ENCODE measurements at regions not wholly inside any gene's neighbourhood (a gene's known extent, or its start where the extent isn't known, plus 50 kb on each side); places are given as distances from the start of the nearest gene placed in this dataset.
A peak's percentile ranks its signal among the peaks of the same experiment; 100 is the strongest.

GRCh38 chr2:203813684-203814083 lies 53.9 kb upstream of the CTLA4 start:
- no peak for DNase-seq (ENCODE audit: low spot score)

- DNase-seq (ENCODE audit: low spot score): peak; percentile 76
Measured at GRCh38 chr2:203814661-203815540, 52.7 kb upstream of the CTLA4 start.

- no peak for DNase-seq (ENCODE audit: low spot score)
Measured at GRCh38 chr2:203815541-203815898, 52.1 kb upstream of the CTLA4 start.

GRCh38 chr2:203817147-203817546 lies 50.4 kb upstream of the CTLA4 start:
- no peak for DNase-seq (ENCODE audit: low spot score)

Data from NAMALWA (cell line).